Osteocyte (in vitro differentiated cells): ENCODE measurements at regions not wholly inside any gene's neighbourhood (a gene's known extent, or its start where the extent isn't known, plus 50 kb on each side); places are given as distances from the start of the nearest gene placed in this dataset.

Experiments used
- DNase-seq: peaks from one replicate; pipeline ENCODE4 v3.0.0; 2021; ENCODE audit warnings: mixed read lengths; ENCODE audit not compliant: unreplicated experiment; ENCODE audit errors: extremely low spot score
- H3K27ac Mint-ChIP-seq: one replicate; pipeline ENCODE4 v1.8.0; 2021; ENCODE audit warnings: mild to moderate bottlenecking, mixed read lengths; ENCODE audit not compliant: unreplicated experiment
- H3K27me3 Mint-ChIP-seq: one replicate; pipeline ENCODE4 v1.8.0; 2021; ENCODE audit warnings: mixed read lengths; ENCODE audit not compliant: unreplicated experiment
- H3K36me3 Mint-ChIP-seq: one replicate; pipeline ENCODE4 v1.8.0; 2021; ENCODE audit warnings: mixed read lengths; ENCODE audit not compliant: unreplicated experiment
- H3K4me1 Mint-ChIP-seq: one replicate; pipeline ENCODE4 v1.8.0; 2021; ENCODE audit warnings: mixed read lengths; ENCODE audit not compliant: unreplicated experiment
- H3K4me3 Mint-ChIP-seq: one replicate; pipeline ENCODE4 v1.8.0; 2021; ENCODE audit warnings: mild to moderate bottlenecking, moderate library complexity, mixed read lengths; ENCODE audit not compliant: unreplicated experiment
- H3K9me3 Mint-ChIP-seq: one replicate; pipeline ENCODE4 v1.8.0; 2021; ENCODE audit warnings: mixed read lengths; ENCODE audit not compliant: unreplicated experiment
- TF ChIP-seq, protein P1 (sequence below): fragments of 200-600 bp; sonication (generic); IDR thresholded peaks from 2 replicates; pipeline ENCODE4 v1.5.0; 2021; ENCODE audit warnings: antibody characterized with exemption, mild to moderate bottlenecking, moderate library complexity

DNA sequence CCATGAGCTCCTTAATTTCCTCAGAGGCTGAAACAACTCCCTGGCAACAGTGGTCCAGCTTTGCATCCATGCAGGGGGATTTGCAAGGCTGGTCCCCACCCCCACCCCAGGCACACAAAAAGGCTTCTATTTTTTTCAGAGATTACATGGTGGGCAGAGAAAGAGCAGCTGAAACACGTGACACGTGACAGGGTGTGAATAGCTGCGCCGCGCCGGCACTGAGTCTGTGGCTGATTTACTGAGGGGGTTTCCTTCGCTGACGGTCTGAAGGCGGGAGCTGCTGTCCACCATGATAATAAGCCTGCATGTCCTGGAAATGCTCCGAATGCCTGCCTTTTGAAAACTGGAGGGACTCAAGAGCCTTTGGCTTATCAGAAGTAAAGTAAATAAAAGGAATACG is 50.7 kb upstream of the APCDD1 start:
- peaks cover 16% of the 10 kb centered on the region for H3K4me1 Mint-ChIP-seq
- H3K4me3 Mint-ChIP-seq, result no peak overlapping the region
- H3K27me3 Mint-ChIP-seq, result peaks cover 41% of the 10 kb centered on the region
- H3K9me3 Mint-ChIP-seq, result no peaks in the 10 kb centered on the region
- no peak overlapping the region for H3K27ac Mint-ChIP-seq
- H3K36me3 Mint-ChIP-seq, result peaks cover 3% of the 10 kb centered on the region
- DNase-seq, result no peak
- TF ChIP-seq, protein P1, sequence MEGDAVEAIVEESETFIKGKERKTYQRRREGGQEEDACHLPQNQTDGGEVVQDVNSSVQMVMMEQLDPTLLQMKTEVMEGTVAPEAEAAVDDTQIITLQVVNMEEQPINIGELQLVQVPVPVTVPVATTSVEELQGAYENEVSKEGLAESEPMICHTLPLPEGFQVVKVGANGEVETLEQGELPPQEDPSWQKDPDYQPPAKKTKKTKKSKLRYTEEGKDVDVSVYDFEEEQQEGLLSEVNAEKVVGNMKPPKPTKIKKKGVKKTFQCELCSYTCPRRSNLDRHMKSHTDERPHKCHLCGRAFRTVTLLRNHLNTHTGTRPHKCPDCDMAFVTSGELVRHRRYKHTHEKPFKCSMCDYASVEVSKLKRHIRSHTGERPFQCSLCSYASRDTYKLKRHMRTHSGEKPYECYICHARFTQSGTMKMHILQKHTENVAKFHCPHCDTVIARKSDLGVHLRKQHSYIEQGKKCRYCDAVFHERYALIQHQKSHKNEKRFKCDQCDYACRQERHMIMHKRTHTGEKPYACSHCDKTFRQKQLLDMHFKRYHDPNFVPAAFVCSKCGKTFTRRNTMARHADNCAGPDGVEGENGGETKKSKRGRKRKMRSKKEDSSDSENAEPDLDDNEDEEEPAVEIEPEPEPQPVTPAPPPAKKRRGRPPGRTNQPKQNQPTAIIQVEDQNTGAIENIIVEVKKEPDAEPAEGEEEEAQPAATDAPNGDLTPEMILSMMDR, result no peak

DNA sequence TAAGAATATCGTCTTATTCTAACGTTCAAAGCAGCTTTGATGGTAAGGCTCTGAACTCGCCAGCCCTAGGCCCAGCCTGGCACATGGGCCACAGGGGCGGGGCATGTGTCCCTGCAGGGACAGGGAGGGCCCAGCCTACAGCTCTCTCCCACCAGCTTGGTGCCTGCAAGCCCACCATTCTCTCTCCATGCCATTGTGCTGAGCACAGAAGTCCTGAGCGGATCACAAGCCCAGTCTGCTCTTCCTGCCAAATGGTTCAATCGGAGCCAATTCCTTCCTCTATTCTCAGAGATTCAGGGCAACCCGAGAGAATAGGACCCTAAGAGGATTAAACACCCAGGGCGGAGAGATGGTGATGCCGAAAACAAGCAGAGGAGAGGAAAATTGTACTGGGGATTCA is 50.3 kb upstream of the APCDD1 start:
- peaks cover 41% of the 10 kb centered on the region for H3K27me3 Mint-ChIP-seq
- H3K27ac Mint-ChIP-seq, result no peak overlapping the region
- no peak for DNase-seq
- H3K9me3 Mint-ChIP-seq, result no peaks in the 10 kb centered on the region
- H3K36me3 Mint-ChIP-seq, result peaks cover 3% of the 10 kb centered on the region
- no peak overlapping the region for H3K4me3 Mint-ChIP-seq
- peaks cover 16% of the 10 kb centered on the region for H3K4me1 Mint-ChIP-seq
- TF ChIP-seq, protein P1, result no peak
